CD4-positive, alpha-beta T cell treated with Interleukin-10 for 1 hour (primary cell): ENCODE measurements at regions not wholly inside any gene's neighbourhood (a gene's known extent, or its start where the extent isn't known, plus 50 kb on each side); places are given as distances from the start of the nearest gene placed in this dataset.
"Not testable (repeated sequence)": the region's sequence is repeated elsewhere in the genome, so short reads cannot be mapped to it uniquely, and the experiment has no call there.

ENCODE experiments used
- DNase-seq: peaks from one replicate; pipeline ENCODE4 v3.0.0-alpha.2; 2020

DNA sequence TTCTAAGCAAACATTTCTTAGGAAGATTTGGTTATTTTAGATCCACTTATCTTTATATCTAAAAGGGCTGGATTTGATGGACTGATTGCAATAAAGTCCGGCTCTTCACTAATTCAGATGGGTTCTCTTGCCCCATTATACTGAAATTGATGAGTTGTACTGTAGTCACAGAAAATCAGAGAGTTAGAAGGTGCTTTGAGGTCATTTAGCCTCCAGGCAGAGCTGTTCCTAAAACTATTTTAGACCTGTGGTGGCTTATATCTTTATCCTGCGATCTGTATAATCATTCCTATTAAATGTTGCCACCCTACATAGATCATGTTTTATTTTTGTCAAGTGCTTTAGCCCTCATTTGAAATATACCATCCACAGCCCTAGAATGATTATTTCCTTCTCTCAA, 61.3 kb upstream of the ATXN1 start:
- no peak for DNase-seq

DNA sequence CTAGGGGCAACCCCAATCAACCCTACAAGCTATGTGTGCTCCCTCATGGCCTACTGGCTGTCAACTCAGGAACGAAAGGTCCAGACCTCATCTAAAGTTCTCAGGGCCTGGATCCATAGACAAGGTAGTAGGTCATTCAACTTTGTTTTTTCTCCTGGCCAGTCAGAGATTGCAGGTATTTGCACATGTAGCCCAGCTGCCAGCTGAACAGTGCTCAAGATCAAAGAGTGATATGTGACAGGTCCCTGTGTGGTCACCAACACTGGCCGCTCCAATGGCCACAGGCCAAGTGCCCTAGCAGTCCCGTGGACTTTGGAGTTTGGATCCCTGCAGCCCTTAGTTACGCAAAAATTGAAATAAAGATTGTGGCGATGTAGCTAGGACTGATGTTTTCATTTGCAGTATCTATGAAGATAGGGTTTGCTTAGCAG, 60.6 kb upstream of the ATXN1 start:
- no peak for DNase-seq

DNA sequence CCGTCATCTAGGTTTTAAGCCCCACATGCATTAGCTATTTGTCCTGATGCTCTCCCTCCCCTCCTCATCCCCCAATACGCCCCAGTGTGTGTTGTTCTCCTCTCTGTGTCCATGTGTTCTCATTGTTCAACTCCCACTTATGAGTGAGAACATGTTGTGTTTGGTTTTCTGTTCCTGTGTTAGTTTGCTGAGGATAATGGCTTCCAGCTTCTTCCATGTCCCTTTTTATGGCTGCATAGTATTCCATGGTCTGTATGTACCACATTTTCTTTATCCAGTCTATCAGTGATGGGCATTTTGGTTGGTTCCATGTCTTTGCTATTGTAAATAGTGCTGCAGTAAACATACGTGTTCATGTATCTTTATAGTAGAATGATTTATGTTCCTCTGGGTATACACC, 59.0 kb upstream of the ATXN1 start:
- not testable (repeated sequence) for DNase-seq

- DNase-seq = peak; percentile 18
Measured at GRCh38 chr6:16819752-16820151, 58.5 kb upstream of the ATXN1 start.

GRCh38 chr6:16818992-16819626, 57.8 kb upstream of the ATXN1 start:
- DNase-seq = no peak

- no peak for DNase-seq
Measured at GRCh38 chr6:16817594-16817993, 56.3 kb upstream of the ATXN1 start.

GRCh38 chr6:16816891-16817290, 55.6 kb upstream of the ATXN1 start:
- DNase-seq = no peak

- no peak for DNase-seq
Measured at GRCh38 chr6:16812993-16813392, 51.7 kb upstream of the ATXN1 start.

DNA sequence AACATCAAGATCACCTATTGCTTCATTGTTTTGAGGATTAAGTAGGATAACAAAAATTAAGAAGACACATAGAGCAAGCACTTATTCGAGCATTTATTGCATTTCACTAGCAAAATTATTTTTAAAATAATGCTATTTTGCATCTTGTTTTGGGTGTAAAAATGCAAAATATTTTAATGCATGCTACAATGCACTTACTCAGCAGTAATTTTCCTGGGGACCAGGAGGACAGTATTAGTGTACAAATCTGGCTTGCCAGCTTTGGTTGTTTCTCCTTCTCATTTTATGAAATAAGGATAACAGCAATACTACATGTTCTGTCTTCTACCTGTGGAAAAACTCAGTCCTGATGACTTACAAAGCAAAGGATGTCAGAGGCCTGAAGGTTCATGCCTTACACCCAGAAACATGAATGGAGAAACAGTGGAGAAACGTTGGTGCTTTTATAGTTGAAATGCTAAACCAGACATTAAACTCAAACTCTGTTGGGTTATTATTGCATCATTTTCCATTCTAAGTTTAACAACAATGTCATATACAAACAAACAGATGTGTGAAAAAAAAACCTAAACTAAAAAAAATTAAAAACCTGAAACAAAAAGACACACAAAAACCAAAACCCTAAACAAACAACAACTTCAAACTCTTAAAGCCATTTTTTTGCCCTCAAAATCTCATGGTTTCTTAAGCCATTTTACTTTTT, 50.2 kb upstream of the ATXN1 start:
- DNase-seq = no peak
